OCI-LY3 (cell line): ENCODE measurements at regions not wholly inside any gene's neighbourhood (a gene's known extent, or its start where the extent isn't known, plus 50 kb on each side); places are given as distances from the start of the nearest gene placed in this dataset.

Experiments used
- EZH2phosphoT487 ChIP-seq: fragments of 200-600 bp; shearing (Covaris generic); IDR thresholded peaks from 2 replicates; pipeline ENCODE4 v1.6.1; 2018; ENCODE audit warnings: antibody characterized with exemption, mixed run types, low read depth
- TF ChIP-seq, protein P1 (sequence below): fragments of 200-600, 300-600 bp; sonication (generic); IDR thresholded peaks from 2 replicates; pipeline ENCODE4 v1.5.1; 2014; ENCODE audit warnings: antibody characterized with exemption, low read length, low read depth

- TF ChIP-seq, protein P1, sequence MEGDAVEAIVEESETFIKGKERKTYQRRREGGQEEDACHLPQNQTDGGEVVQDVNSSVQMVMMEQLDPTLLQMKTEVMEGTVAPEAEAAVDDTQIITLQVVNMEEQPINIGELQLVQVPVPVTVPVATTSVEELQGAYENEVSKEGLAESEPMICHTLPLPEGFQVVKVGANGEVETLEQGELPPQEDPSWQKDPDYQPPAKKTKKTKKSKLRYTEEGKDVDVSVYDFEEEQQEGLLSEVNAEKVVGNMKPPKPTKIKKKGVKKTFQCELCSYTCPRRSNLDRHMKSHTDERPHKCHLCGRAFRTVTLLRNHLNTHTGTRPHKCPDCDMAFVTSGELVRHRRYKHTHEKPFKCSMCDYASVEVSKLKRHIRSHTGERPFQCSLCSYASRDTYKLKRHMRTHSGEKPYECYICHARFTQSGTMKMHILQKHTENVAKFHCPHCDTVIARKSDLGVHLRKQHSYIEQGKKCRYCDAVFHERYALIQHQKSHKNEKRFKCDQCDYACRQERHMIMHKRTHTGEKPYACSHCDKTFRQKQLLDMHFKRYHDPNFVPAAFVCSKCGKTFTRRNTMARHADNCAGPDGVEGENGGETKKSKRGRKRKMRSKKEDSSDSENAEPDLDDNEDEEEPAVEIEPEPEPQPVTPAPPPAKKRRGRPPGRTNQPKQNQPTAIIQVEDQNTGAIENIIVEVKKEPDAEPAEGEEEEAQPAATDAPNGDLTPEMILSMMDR: no peak
- TF ChIP-seq EZH2phosphoT487: no peak
Measured at GRCh38 chr5:176722757-176723156, 75.5 kb downstream of the TSPAN17 start.
